Liver (tissue), 8 donors: ENCODE measurements at regions not wholly inside any gene's neighbourhood (a gene's known extent, or its start where the extent isn't known, plus 50 kb on each side); places are given as distances from the start of the nearest gene placed in this dataset.

ENCODE experiments used
- DNase-seq: peaks from one replicate; pipeline ENCODE4 v3.0.0-alpha.2; 2017; ENCODE audit warnings: low spot score
- H3K27ac ChIP-seq, 2 donors: one replicate each; pipeline ENCODE4 v1.7.0; 2013; ENCODE audit warnings: inconsistent platforms in 2 of 2, low read length in 2 of 2, control low read depth in 1 of 2, low read depth in 1 of 2, mild to moderate bottlenecking in 1 of 2
- H3K27me3 ChIP-seq, 4 donors: one replicate each; pipeline versions ENCODE4 v1.6.1 to v1.7.0; 2013; ENCODE audit warnings: low read length in 3 of 4, inconsistent platforms in 1 of 4, mild to moderate bottlenecking in 1 of 4, moderate library complexity in 1 of 4; ENCODE audit not compliant: control insufficient read depth in 4 of 4, insufficient read depth in 4 of 4
- H3K36me3 ChIP-seq, 4 donors: one replicate each; pipeline versions ENCODE4 v1.6.1 to v1.7.0; 2013; ENCODE audit warnings: low read length in 3 of 4, mild to moderate bottlenecking in 3 of 4, low read depth in 1 of 4, moderate library complexity in 1 of 4; ENCODE audit not compliant: control insufficient read depth in 4 of 4, insufficient read depth in 3 of 4
- H3K4me1 ChIP-seq, 4 donors: one replicate each; pipeline versions ENCODE4 v1.6.1 to v1.7.0; 2013; ENCODE audit warnings: low read length in 3 of 4, mild to moderate bottlenecking in 3 of 4, moderate library complexity in 1 of 4; ENCODE audit not compliant: control insufficient read depth in 4 of 4, insufficient read depth in 4 of 4
- H3K4me3 ChIP-seq, 3 donors: one replicate each; pipeline versions ENCODE4 v1.6.1 to v1.7.0; 2013; ENCODE audit warnings: low read length in 3 of 3, control low read depth in 1 of 3, low read depth in 1 of 3, mild to moderate bottlenecking in 1 of 3
- H3K9ac ChIP-seq, 2 donors: one replicate each; pipeline ENCODE4 v1.7.0; 2013; ENCODE audit warnings: low read length in 2 of 2, mild to moderate bottlenecking in 2 of 2, moderate library complexity in 2 of 2, control low read depth in 1 of 2, low read depth in 1 of 2
- H3K9me3 ChIP-seq, 4 donors: one replicate each; pipeline versions ENCODE4 v1.6.1 to v1.7.0; 2013; ENCODE audit warnings: low read length in 3 of 4; ENCODE audit not compliant: control insufficient read depth in 4 of 4
- ATF3 ChIP-seq: IDR thresholded peaks from 2 replicates; pipeline ENCODE4 v1.6.1; 2016; ENCODE audit warnings: antibody characterized with exemption
- CTCF ChIP-seq: fragments of 150-350 bp; IDR thresholded peaks from 2 replicates; pipeline ENCODE4 v1.5.1; 2017; ENCODE audit warnings: improper control_type of control experiment, low read depth, low read length; ENCODE audit not compliant: missing input control
- EGR1 ChIP-seq, 2 donors: IDR thresholded peaks; 2 replicates each; pipeline ENCODE4 v1.6.1; 2016 to 2018; ENCODE audit warnings: antibody characterized with exemption in 2 of 2, low read depth in 2 of 2
- FOXA1 ChIP-seq: IDR thresholded peaks from 2 replicates; pipeline ENCODE4 v1.6.1; 2016; ENCODE audit warnings: antibody characterized with exemption
- FOXA2 ChIP-seq: IDR thresholded peaks from 2 replicates; pipeline ENCODE4 v1.6.1; 2016; ENCODE audit warnings: antibody characterized with exemption
- GABPA ChIP-seq, 2 donors: IDR thresholded peaks in 1 of 2; conservative IDR thresholded peaks in 1 of 2; 2 replicates each; pipeline ENCODE4 v1.6.1; 2016; ENCODE audit warnings: antibody characterized with exemption in 2 of 2, mild to moderate bottlenecking in 1 of 2, moderate library complexity in 1 of 2
- HNF4A ChIP-seq, 2 donors: conservative IDR thresholded peaks; 2 replicates each; pipeline ENCODE4 v1.6.1; 2016; ENCODE audit warnings: antibody characterized with exemption in 2 of 2, mild to moderate bottlenecking in 2 of 2
- HNF4G ChIP-seq: IDR thresholded peaks from 2 replicates; pipeline ENCODE4 v1.6.1; 2016; ENCODE audit warnings: antibody characterized with exemption
- JUND ChIP-seq, 2 donors: IDR thresholded peaks; 2 replicates each; pipeline ENCODE4 v1.6.1; 2016; ENCODE audit warnings: antibody characterized with exemption in 2 of 2
- MAX ChIP-seq: IDR thresholded peaks from 2 replicates; pipeline ENCODE4 v1.6.1; 2016; ENCODE audit warnings: antibody characterized with exemption
- NR2F2 ChIP-seq: IDR thresholded peaks from 2 replicates; pipeline ENCODE4 v1.6.1; 2016; ENCODE audit warnings: antibody characterized with exemption
- RAD21 ChIP-seq, 2 donors: IDR thresholded peaks; 2 replicates each; pipeline ENCODE4 v1.6.1; 2016; ENCODE audit warnings: antibody characterized with exemption in 2 of 2, mild to moderate bottlenecking in 2 of 2
- REST ChIP-seq: IDR thresholded peaks from 2 replicates; pipeline ENCODE4 v1.6.1; 2016; ENCODE audit warnings: antibody characterized with exemption, mild to moderate bottlenecking
- RXRA ChIP-seq, 2 donors: IDR thresholded peaks; 2 replicates each; pipeline ENCODE4 v1.6.1; 2017 to 2018; ENCODE audit warnings: antibody characterized with exemption in 2 of 2, mild to moderate bottlenecking in 1 of 2
- SP1 ChIP-seq: IDR thresholded peaks from 2 replicates; pipeline ENCODE4 v1.6.1; 2018; ENCODE audit warnings: antibody characterized with exemption, mild to moderate bottlenecking
- TAF1 ChIP-seq: conservative IDR thresholded peaks from 2 replicates; pipeline ENCODE4 v1.6.1; 2016; ENCODE audit warnings: antibody characterized with exemption, mild to moderate bottlenecking
- YY1 ChIP-seq: IDR thresholded peaks from 2 replicates; pipeline ENCODE4 v1.6.1; 2016; ENCODE audit warnings: antibody characterized with exemption, mild to moderate bottlenecking
- ZBTB33 ChIP-seq: IDR thresholded peaks from 2 replicates; pipeline ENCODE4 v1.6.1; 2016; ENCODE audit warnings: antibody characterized with exemption
- WGBS: extraction: QIAGEN DNeasy Blood & Tissue Kit; methylation state at CpG from one replicate; pipeline ENCODE4 v1.1.7; 2013; 5-methylcytosine and 5-hydroxymethylcytosine counted together
- donor health status: healthy.
- donor health status: healthy.
- donor health status: healthy.
- donor health status: healthy.
- donor health status: healthy.

- no peak for DNase-seq
- no peaks in the 10 kb centered on the region for H3K9me3 ChIP-seq
- no peak overlapping the region for H3K27ac ChIP-seq
- no peaks in the 10 kb centered on the region for H3K4me1 ChIP-seq
- no peaks in the 10 kb centered on the region for H3K27me3 ChIP-seq
- no peaks in the 10 kb centered on the region for H3K36me3 ChIP-seq
- no peak overlapping the region for H3K9ac ChIP-seq
- 95% methylated on average over 1 of the region's 1 CpG for WGBS
- no peak for TF ChIP-seq CTCF
- no peak for TF ChIP-seq EGR1 (IDR thresholded peaks at IDR 0.05; ENCODE audit: low read depth in 2 of 2)
- no peak for TF ChIP-seq RAD21 (IDR thresholded peaks at IDR 0.05)
- no peak for TF ChIP-seq REST
- no peak for TF ChIP-seq HNF4A (conservative IDR thresholded peaks at IDR 0.05)
- TF ChIP-seq TAF1: no peak
- no peak for TF ChIP-seq FOXA1
- TF ChIP-seq YY1: no peak
- no peak for TF ChIP-seq ATF3
- no peak for TF ChIP-seq ZBTB33
- no peak for TF ChIP-seq MAX
- no peak for TF ChIP-seq RXRA (IDR thresholded peaks at IDR 0.05)
- TF ChIP-seq JUND (IDR thresholded peaks at IDR 0.05): no peak
- no peak for TF ChIP-seq FOXA2
- TF ChIP-seq GABPA (IDR thresholded peaks at IDR 0.05 in 1 of 2, conservative IDR thresholded peaks at IDR 0.05 in 1 of 2): no peak
- TF ChIP-seq HNF4G: no peak
- no peak for TF ChIP-seq NR2F2
- TF ChIP-seq SP1: no peak
- no peak overlapping the region for H3K4me3 ChIP-seq
Observed at GRCh38 chr5:40412771-40413170, 266.9 kb upstream of the PTGER4 start.
